RWPE1 (cell line): ENCODE measurements at regions not wholly inside any gene's neighbourhood (a gene's known extent, or its start where the extent isn't known, plus 50 kb on each side); places are given as distances from the start of the nearest gene placed in this dataset.

ENCODE experiments used
- CTCF ChIA-PET: fragments of 350-600 bp; sonication (Branson Sonifier 250); formaldehyde crosslinking; extraction: SDS; loops from one replicate; lab custom pipeline; 2021; lab: Yijun Ruan, JAX
- POLR2A ChIA-PET: fragments of 400-600 bp; formaldehyde crosslinking; extraction: SDS; loops from one replicate; lab custom pipeline; 2020; ENCODE audit warnings: antibody characterized with exemption; ENCODE audit not compliant: low non-redundant PET; lab: Yijun Ruan, JAX
- DNase-seq: peaks from one replicate; pipeline ENCODE4 v3.0.0; 2012; ENCODE audit warnings: low spot score
- H3K27ac ChIP-seq: fragments of 450-650 bp; 2 replicates; pipeline ENCODE4 v1.5.1; 2017
- TF ChIP-seq, protein P1 (sequence below): fragments of 450-650 bp; conservative IDR thresholded peaks from 2 replicates; pipeline ENCODE4 v1.5.1; 2017; ENCODE audit warnings: low read depth, mild to moderate bottlenecking

DNA sequence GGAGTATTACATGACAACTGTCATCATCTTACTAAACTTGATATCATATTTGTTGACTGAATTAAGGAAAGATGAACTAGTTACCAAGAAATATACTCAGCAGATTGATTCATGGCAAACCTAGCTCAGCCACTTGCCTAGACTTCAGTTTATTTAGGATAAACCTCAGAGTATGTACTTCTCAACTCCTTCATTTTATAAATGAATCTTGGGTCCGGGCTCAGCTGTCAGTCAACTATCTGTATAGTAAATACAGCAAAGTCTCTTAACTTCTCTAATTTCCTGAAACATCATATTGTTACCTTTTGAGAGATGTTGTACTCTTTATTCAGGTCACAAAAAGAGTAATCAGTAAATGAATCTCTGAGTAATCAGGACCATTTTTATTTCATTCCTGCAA is 211.0 kb upstream of the KLF14 start:
- POLR2A ChIA-PET = no interaction called here
- CTCF ChIA-PET = interaction anchor here (1.1 kb wide), 1 partner anchor 8 kb away, joined by 3 read pairs; no protein-coding TSS in a partner anchor
- DNase-seq = no peak
- no peak overlapping the region for H3K27ac ChIP-seq
- TF ChIP-seq, protein P1, sequence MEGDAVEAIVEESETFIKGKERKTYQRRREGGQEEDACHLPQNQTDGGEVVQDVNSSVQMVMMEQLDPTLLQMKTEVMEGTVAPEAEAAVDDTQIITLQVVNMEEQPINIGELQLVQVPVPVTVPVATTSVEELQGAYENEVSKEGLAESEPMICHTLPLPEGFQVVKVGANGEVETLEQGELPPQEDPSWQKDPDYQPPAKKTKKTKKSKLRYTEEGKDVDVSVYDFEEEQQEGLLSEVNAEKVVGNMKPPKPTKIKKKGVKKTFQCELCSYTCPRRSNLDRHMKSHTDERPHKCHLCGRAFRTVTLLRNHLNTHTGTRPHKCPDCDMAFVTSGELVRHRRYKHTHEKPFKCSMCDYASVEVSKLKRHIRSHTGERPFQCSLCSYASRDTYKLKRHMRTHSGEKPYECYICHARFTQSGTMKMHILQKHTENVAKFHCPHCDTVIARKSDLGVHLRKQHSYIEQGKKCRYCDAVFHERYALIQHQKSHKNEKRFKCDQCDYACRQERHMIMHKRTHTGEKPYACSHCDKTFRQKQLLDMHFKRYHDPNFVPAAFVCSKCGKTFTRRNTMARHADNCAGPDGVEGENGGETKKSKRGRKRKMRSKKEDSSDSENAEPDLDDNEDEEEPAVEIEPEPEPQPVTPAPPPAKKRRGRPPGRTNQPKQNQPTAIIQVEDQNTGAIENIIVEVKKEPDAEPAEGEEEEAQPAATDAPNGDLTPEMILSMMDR = no peak

DNA sequence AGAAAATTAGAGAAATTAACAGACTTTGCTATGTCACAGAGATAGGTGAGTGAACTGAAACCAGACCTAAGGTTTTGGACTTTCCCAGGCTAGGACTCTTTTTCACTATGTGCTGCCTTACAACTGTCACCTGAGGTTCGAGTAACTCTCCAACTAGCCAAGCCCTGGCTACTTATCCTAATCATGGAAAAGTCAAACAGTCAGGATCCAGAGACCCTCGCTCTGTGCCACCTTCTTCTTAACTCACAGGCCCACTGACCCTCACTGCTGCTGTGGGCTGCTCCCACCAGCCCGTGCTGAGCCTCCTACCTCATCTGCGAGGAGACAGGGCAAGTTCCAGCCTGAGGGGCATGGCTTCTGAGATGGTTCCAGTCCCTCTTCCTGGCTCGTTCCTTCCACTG is 211.4 kb upstream of the KLF14 start:
- H3K27ac ChIP-seq = peak overlapping the region; percentile 68
- TF ChIP-seq, protein P1 = no peak
- DNase-seq = no peak
- POLR2A ChIA-PET = no interaction called here
- CTCF ChIA-PET = interaction anchor here (0.6 to 1.1 kb wide), 3 partner anchors 8 to 56 kb away, joined by 3 to 8 read pairs (median 3); no protein-coding TSS in a partner anchor

DNA sequence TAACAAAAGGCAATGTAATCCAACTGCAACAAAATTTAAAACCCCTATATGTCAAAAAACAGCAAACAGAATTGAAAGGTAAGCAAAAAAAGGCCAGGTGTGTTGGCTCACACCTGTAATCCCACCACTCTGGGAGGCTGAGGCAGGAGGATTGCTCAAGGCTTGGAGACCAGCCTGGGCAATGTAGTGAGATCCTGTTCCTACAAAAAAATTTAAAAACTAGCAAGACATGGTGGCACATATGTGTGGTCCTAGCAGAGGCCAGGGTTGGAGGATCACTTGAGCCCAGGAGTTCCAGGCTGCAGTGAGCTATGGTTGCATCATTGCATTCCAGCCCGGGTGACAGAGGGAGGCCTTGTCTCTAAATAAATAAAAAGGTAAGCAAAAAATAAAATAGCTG is 212.1 kb upstream of the KLF14 start:
- ChIA-PET POLR2A (no interaction called here), CTCF (interaction anchor here (0.6 to 0.7 kb wide), 5 partner anchors 49 to 1248 kb away, joined by 3 to 8 read pairs (median 5); no protein-coding TSS in a partner anchor)
- TF ChIP-seq, protein P1 = no peak
- H3K27ac ChIP-seq = 0 out of 2 replicates have a peak overlapping the region, but pooled peaks have one; percentile 19
- DNase-seq = no peak

DNA sequence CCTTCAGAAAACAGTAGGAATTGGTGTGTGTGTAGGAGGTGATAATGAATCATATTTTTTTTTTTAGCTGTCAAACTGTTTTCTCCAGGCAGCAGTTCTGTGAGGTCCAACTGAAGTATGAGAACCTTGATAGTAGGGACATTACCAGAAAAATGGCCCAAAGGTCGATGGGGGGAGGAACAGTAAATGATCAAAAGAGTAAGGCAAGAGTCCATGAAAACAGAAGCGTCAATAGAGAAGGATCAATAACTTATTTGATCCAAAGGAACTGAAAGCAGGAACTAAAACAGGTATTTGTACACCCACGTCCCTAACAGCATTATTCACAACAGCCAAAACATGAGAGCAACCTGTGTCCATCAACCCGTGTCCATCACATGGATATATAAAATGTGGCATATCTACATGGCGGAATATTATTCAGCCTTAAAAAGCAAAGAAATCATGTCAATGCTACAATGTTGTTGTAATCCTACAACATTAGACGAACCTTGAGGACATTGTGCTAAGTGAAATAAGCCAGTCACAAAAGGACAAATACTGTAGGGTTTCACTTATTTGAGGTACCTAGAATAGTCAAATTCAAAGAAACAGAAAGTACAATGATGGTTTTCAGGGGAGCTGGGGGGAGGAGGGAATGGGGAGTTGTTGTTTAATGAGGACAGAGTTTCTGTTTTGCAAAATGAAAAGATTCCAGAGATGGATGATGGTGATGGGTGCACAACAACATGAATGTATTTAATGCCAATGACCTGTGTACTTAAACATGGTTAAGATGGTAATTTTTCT is 214.0 kb upstream of the KLF14 start:
- DNase-seq = no peak
- ChIA-PET POLR2A (interaction anchor here (0.5 kb wide), 1 partner anchor 32 kb away, joined by 3 read pairs; no protein-coding TSS in a partner anchor), CTCF (interaction anchor here (0.6 kb wide), 1 partner anchor 19 kb away, joined by 3 read pairs; no protein-coding TSS in a partner anchor)
- no peak overlapping the region for H3K27ac ChIP-seq
- TF ChIP-seq, protein P1 = no peak

DNA sequence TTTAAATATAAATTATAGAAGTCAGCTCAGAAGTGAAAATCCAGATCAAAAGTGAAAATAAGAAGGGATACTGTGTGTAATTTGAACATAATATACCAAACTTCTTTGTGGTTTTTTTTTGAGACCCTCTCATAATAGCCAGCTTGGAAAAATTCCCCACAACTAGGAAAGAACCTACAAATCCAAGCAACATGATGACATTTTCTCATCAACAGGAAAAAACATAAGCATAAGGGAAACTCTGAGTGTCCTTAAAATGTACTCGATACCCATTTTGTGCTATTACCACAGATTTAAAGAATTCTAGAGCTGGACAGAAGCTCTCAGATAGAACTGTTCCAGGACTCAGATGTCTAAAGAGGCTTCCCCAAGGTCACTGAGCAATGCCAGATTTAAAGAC is 214.8 kb upstream of the KLF14 start:
- DNase-seq = no peak
- ChIA-PET CTCF (no interaction called here), POLR2A (no interaction called here)
- H3K27ac ChIP-seq = no peak overlapping the region
- TF ChIP-seq, protein P1 = no peak

DNA sequence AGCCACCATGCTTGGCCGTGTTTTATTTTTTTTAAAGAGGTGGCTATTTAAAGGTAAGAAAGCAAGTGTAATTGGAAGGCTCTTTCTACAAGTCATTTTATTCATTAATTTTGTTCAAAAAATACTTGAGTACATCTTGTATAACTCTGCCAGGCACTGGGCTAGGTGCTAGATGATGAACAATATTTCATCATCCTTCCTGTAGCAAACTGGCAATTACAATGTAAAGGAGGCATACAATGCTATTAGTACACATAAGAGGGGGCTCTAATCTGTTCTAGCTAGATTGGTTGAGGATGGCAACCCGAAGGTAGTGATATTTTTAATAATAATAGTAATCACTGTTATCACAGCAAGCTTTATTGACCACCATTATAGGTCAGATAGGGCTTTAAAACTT is 215.5 kb upstream of the KLF14 start:
- no peak for DNase-seq
- CTCF ChIA-PET = no interaction called here
- H3K27ac ChIP-seq = no peak overlapping the region
- POLR2A ChIA-PET = no interaction called here
- TF ChIP-seq, protein P1 = no peak
